ENCODE measurements at regions not wholly inside any gene's neighbourhood (a gene's known extent, or its start where the extent isn't known, plus 50 kb on each side); places are given as distances from the start of the nearest gene placed in this dataset.

GRCh38 chr6:112466373-112467151 is 119.4 kb downstream of the RFPL4B start:
- TF ChIP-seq CTCF (IDR thresholded peaks at IDR 0.05), result no peak

GRCh38 chr6:112468359-112468758 is 121.2 kb downstream of the RFPL4B start:
- TF ChIP-seq CTCF (IDR thresholded peaks at IDR 0.05), result no peak

GRCh38 chr6:112469306-112469705 is 122.2 kb downstream of the RFPL4B start:
- TF ChIP-seq CTCF (IDR thresholded peaks at IDR 0.05), result no peak

- no peak for TF ChIP-seq CTCF (IDR thresholded peaks at IDR 0.05)
These were observed 123.2 kb downstream of the RFPL4B start for GRCh38 chr6:112470376-112470775.

GRCh38 chr6:112470950-112471349 is 123.8 kb downstream of the RFPL4B start:
- TF ChIP-seq CTCF (IDR thresholded peaks at IDR 0.05), result no peak

GRCh38 chr6:112475083-112475482 is 128.0 kb downstream of the RFPL4B start:
- no peak for TF ChIP-seq CTCF (IDR thresholded peaks at IDR 0.05)

GRCh38 chr6:112477125-112477524 is 130.0 kb downstream of the RFPL4B start:
- TF ChIP-seq CTCF (IDR thresholded peaks at IDR 0.05), result no peak

GRCh38 chr6:112478036-112478435 is 130.9 kb downstream of the RFPL4B start:
- TF ChIP-seq CTCF (IDR thresholded peaks at IDR 0.05), result no peak
